GM23248 (cell line): ENCODE measurements at regions not wholly inside any gene's neighbourhood (a gene's known extent, or its start where the extent isn't known, plus 50 kb on each side); places are given as distances from the start of the nearest gene placed in this dataset.

Experiments
- DNase-seq: peaks from one replicate; pipeline ENCODE4 v3.0.0-alpha.2; 2015
- H2AFZ ChIP-seq: fragments of 200-600 bp; sonication (generic); 2 replicates; pipeline ENCODE4 v1.6.1; 2016; ENCODE audit warnings: antibody characterized with exemption
- H3F3A ChIP-seq: fragments of 200-600 bp; sonication (generic); 2 replicates; pipeline ENCODE4 v1.6.1; 2016; ENCODE audit warnings: mild to moderate bottlenecking, antibody characterized with exemption, mixed run types; ENCODE audit not compliant: insufficient read depth
- H3K27ac ChIP-seq: fragments of 200-600 bp; sonication (generic); 2 replicates; pipeline ENCODE4 v1.5.1; 2016; ENCODE audit warnings: mild to moderate bottlenecking
- H3K27me3 ChIP-seq: fragments of 200-600 bp; sonication (generic); replicated peaks from 2 replicates; pipeline ENCODE4 v1.6.1; 2016; ENCODE audit warnings: mild to moderate bottlenecking; ENCODE audit not compliant: insufficient read depth
- H3K36me3 ChIP-seq: fragments of 200-600 bp; sonication (generic); 2 replicates; pipeline ENCODE4 v1.6.1; 2016; ENCODE audit warnings: low read depth, mild to moderate bottlenecking
- H3K4me1 ChIP-seq: fragments of 200-600 bp; sonication (generic); 2 replicates; pipeline ENCODE4 v1.6.1; 2016; ENCODE audit warnings: mild to moderate bottlenecking; ENCODE audit not compliant: insufficient read depth
- H3K4me2 ChIP-seq: fragments of 200-600 bp; sonication (generic); one replicate; pipeline ENCODE4 v1.6.1; 2016; ENCODE audit warnings: mild to moderate bottlenecking; ENCODE audit not compliant: unreplicated experiment
- H3K4me3 ChIP-seq: fragments of 200-600 bp; sonication (generic); 2 replicates; pipeline ENCODE4 v1.5.1; 2016; ENCODE audit warnings: mild to moderate bottlenecking
- H3K79me2 ChIP-seq: fragments of 200-600 bp; sonication (generic); 2 replicates; pipeline ENCODE4 v1.6.1; 2016; ENCODE audit warnings: mild to moderate bottlenecking; ENCODE audit not compliant: insufficient read depth
- H3K9ac ChIP-seq: fragments of 200-600 bp; sonication (generic); 2 replicates; pipeline ENCODE4 v1.6.1; 2016; ENCODE audit warnings: mild to moderate bottlenecking
- H3K9me2 ChIP-seq: fragments of 200-600 bp; sonication (generic); 2 replicates; pipeline ENCODE4 v1.6.1; 2016; ENCODE audit warnings: mixed run types, mild to moderate bottlenecking, moderate library complexity; ENCODE audit not compliant: insufficient read depth
- H3K9me3 ChIP-seq: fragments of 200-600 bp; sonication (generic); one replicate; pipeline ENCODE4 v1.6.1; 2017; ENCODE audit warnings: low read depth
- H4K20me1 ChIP-seq: fragments of 200-600 bp; sonication (generic); 2 replicates; pipeline ENCODE4 v1.6.0; 2016; ENCODE audit not compliant: insufficient read depth
- EZH2 ChIP-seq: fragments of 200-600 bp; sonication (generic); IDR thresholded peaks from 2 replicates; pipeline ENCODE4 v1.6.1; 2018; ENCODE audit warnings: antibody characterized with exemption, mild to moderate bottlenecking; ENCODE audit not compliant: insufficient read depth, poor library complexity, severe bottlenecking
- EZH2phosphoT487 ChIP-seq: fragments of 200-600 bp; sonication (generic); IDR thresholded peaks from 2 replicates; pipeline ENCODE4 v1.6.1; 2018; ENCODE audit warnings: antibody characterized with exemption, moderate library complexity, mild to moderate bottlenecking, low read depth; ENCODE audit not compliant: insufficient read depth
- WGBS, 2 experiments: methylation state at CpG; one replicate each; pipeline ENCODE4 v1.1.6; 2015 to 2017; ENCODE audit warnings: low lambda C conversion rate in 2 of 2, low coverage in 1 of 2; ENCODE audit errors: missing lambda C conversion rate in 2 of 2; 5-methylcytosine and 5-hydroxymethylcytosine counted together
- in situ Hi-C: fragments of 300-500 bp; cut with MboI; formaldehyde crosslinking; loops from 2 replicates; pipeline ENCODE4 v1.15.0; 2020

DNA sequence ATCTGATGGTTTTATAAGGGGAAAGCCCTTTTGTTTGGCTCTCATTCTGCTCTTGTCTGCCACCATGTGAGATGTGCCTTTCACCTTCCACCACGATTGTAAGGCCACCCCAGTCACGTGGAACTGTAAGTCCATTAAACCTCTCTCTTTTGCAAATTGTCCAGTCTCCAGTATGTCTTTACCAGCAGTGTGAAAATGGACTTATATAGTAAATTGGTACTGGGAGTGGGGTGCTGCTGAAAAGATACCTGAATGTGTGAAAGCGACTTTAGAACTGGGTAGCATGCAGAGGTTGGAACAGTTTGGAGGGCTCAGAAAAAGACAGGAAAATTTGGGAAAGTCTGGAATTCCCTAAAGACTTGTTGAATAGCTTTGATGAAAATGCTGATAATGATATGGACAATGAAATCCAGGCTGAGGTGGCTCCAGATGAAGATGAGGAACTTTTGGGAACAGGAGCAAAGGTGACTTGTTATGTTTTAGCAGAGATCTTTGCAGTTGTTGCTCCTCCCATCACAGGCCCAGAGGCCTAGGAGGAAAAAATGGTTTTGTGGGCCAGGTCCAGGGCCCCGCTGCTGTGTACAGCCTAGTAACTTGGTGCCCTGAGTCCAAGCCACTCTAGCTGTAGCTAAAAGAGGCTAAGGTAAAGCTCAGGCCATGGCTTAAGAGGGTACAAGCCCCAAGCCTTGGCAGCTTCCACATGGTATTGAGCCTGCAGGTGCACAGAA, 275.7 kb upstream of the NPSR1 start:
- Histone ChIP-seq H2AFZ (no peak overlapping the region), H3K27me3 (peaks cover 3% of the 10 kb centered on the region; the same call in 1 of the 2 replicates), H3K27ac (no peak overlapping the region), H3K9me2 (no peaks in the 10 kb centered on the region), H3K9ac (no peak overlapping the region), H3K4me3 (no peak overlapping the region), H3K36me3 (no peaks in the 10 kb centered on the region), H3K9me3 (no peaks in the 10 kb centered on the region), H3F3A (no peaks in the 10 kb centered on the region), H3K4me2 (no peak overlapping the region), H3K79me2 (no peaks in the 10 kb centered on the region), H4K20me1 (no peaks in the 10 kb centered on the region), H3K4me1 (no peaks in the 10 kb centered on the region)
- in situ Hi-C loops = no loop called here
- DNase-seq = no peak
- WGBS, 2 experiments = 22 to 24% methylated on average over 4 of the region's 4 CpGs
- TF ChIP-seq EZH2 (no peak), EZH2phosphoT487 (no peak)

DNA sequence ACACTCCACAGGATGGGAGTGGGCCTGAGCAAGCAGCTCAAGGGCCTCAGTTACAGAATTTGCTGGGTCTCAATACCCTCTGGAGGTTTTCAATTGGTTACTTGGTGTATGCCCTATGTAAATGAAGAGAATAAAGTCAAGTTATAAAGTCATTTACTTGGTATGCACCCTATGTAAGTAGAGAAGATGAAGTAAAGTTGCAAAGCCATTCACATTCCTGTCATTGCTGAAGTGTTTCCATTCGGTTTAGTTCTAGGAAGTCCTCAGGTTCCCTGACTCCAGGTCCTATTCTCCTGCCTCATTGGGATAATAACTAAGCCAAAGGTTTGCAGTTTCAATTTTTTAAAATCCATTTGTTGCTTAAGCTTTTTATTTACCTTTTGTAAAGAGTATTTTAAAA, 272.6 kb upstream of the NPSR1 start:
- H3K4me3 ChIP-seq = no peak overlapping the region
- no peaks in the 10 kb centered on the region for H3K9me3 ChIP-seq
- 4 to 14% methylated on average over 1 of the region's 1 CpG for WGBS, 2 experiments
- H2AFZ ChIP-seq = no peak overlapping the region; the same call in 1 of the 2 replicates
- H3K36me3 ChIP-seq = no peaks in the 10 kb centered on the region
- no peak overlapping the region for H3K27ac ChIP-seq
- H4K20me1 ChIP-seq = no peaks in the 10 kb centered on the region
- DNase-seq = no peak
- in situ Hi-C loops = no loop called here
- TF ChIP-seq EZH2phosphoT487 (no peak), EZH2 (no peak)
- H3K4me2 ChIP-seq = no peak overlapping the region
- H3K4me1 ChIP-seq = no peaks in the 10 kb centered on the region
- no peaks in the 10 kb centered on the region for H3F3A ChIP-seq
- no peak overlapping the region for H3K9ac ChIP-seq
- peaks cover 9% of the 10 kb centered on the region; the same call in 1 of the 2 replicates for H3K27me3 ChIP-seq
- H3K9me2 ChIP-seq = no peaks in the 10 kb centered on the region
- H3K79me2 ChIP-seq = no peaks in the 10 kb centered on the region

DNA sequence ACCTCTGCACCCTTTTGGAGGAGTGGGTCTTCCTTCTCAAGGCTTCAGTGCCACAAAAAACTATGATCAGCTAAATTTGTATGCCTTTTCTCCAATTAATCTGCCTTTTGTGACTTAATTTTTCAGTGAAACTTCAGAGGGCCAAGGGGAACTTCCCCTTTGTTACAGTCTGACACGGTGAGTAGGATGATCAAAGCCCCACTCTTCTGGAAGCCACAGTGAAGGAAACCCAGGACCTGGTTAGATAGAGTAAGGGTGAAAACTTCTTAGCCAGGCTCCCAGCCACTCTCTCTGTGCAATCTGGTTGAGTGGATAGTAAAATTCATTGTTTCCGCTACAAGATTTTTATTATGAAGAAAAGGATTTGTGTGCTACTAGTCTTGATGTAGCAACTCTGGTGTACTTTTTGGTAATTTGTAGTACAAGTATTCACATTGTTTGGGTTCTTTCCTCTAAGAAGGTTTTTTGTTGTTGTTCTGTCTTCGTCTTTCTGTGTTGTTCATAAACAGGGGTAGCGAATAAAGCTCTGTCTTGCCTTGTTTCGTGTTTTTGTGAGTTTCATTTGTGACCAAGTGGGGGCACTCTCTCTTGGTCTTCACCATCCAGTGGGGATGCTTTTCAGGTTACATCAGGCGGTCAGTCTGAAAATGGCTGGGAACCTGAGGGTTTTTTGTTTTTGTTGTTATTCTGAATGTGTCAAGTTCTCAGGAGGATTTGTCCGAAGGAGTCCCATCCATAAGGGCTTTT, 268.5 kb upstream of the NPSR1 start:
- TF ChIP-seq EZH2 = no peak
- no peak for TF ChIP-seq EZH2phosphoT487
- Histone ChIP-seq H4K20me1 (no peaks in the 10 kb centered on the region), H3K4me3 (no peak overlapping the region), H3K9ac (no peak overlapping the region), H3K4me2 (no peak overlapping the region), H3K9me2 (no peaks in the 10 kb centered on the region), H3K4me1 (no peaks in the 10 kb centered on the region), H3F3A (no peaks in the 10 kb centered on the region), H3K27me3 (peaks cover 7% of the 10 kb centered on the region), H2AFZ (no peak overlapping the region), H3K9me3 (no peaks in the 10 kb centered on the region), H3K27ac (no peak overlapping the region), H3K36me3 (no peaks in the 10 kb centered on the region), H3K79me2 (no peaks in the 10 kb centered on the region)
- no peak for DNase-seq
- 55% methylated on average over 7 of the region's 7 CpGs for WGBS, 2 experiments
- in situ Hi-C loops = no loop called here

DNA sequence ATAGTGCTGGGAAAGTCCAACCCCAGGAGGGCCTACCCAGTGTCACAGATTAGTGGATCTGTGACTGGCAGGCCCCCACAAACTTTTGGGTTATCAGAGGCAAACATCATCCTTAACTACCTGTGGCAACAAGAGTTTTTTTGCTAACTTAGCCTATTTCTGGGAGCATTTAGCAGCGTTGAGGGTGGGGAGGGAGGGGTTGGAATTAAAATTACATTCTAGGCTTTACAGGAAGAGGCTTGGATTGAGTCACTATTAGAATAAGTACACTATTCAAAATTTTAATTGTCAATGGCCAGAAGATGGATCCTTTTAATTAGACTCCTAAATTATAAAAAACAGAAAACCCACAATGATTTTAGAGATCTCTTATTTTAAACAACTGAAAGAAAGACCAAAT, 267.9 kb upstream of the NPSR1 start:
- H3K4me3 ChIP-seq = no peak overlapping the region
- no peak overlapping the region for H3K9ac ChIP-seq
- H3K79me2 ChIP-seq = no peaks in the 10 kb centered on the region
- no peaks in the 10 kb centered on the region for H4K20me1 ChIP-seq
- H3K9me3 ChIP-seq = no peaks in the 10 kb centered on the region
- no peak for TF ChIP-seq EZH2phosphoT487
- no peak for TF ChIP-seq EZH2
- DNase-seq = no peak
- 25 to 50% methylated on average over 1 of the region's 1 CpG for WGBS, 2 experiments
- no peaks in the 10 kb centered on the region for H3K4me1 ChIP-seq
- H3K4me2 ChIP-seq = no peak overlapping the region
- H3K27ac ChIP-seq = no peak overlapping the region
- H2AFZ ChIP-seq = no peak overlapping the region
- no peaks in the 10 kb centered on the region for H3K36me3 ChIP-seq
- in situ Hi-C loops = no loop called here
- no peaks in the 10 kb centered on the region for H3F3A ChIP-seq
- peaks cover 5% of the 10 kb centered on the region; the same call in 1 of the 2 replicates for H3K27me3 ChIP-seq
- H3K9me2 ChIP-seq = no peaks in the 10 kb centered on the region
